AG04450 (cell line): ENCODE measurements at regions not wholly inside any gene's neighbourhood (a gene's known extent, or its start where the extent isn't known, plus 50 kb on each side); places are given as distances from the start of the nearest gene placed in this dataset.

ENCODE experiments used
- CTCF ChIA-PET: fragments of 300-600, 350-600 bp; formaldehyde crosslinking; extraction: SDS; loops from one replicate; lab custom pipeline; 2022; ENCODE audit warnings: antibody characterized with exemption, inconsistent platforms; lab: Charles Lee
- POLR2A ChIA-PET: fragments of 350-600 bp; formaldehyde crosslinking; extraction: SDS; loops from one replicate; lab custom pipeline; 2021; ENCODE audit warnings: antibody characterized with exemption, inconsistent platforms; lab: Yijun Ruan, JAX
- DNase-seq: peaks from one replicate; pipeline ENCODE4 v3.0.0-alpha.2; 2011; ENCODE audit warnings: low read depth, low spot score
- H3K27ac ChIP-seq: one replicate; pipeline ENCODE4 v1.5.1; 2012; ENCODE audit warnings: low read depth, low read length, control low read depth
- H3K27me3 ChIP-seq: one replicate; pipeline ENCODE4 v1.6.0; 2012; ENCODE audit warnings: low read length; ENCODE audit not compliant: control insufficient read depth, insufficient read depth
- H3K4me3 ChIP-seq: 2 replicates; pipeline ENCODE4 v1.5.1; 2011; ENCODE audit warnings: mild to moderate bottlenecking, low read depth, low read length, control low read depth
- H3K9me3 ChIP-seq: 2 replicates; pipeline ENCODE4 v1.5.1; 2012; ENCODE audit warnings: low read length; ENCODE audit not compliant: control insufficient read depth, insufficient read depth
- TF ChIP-seq, protein P1 (sequence below): IDR thresholded peaks from 2 replicates; pipeline ENCODE4 v1.5.1; 2011; ENCODE audit warnings: low read depth, low read length, control low read depth, inconsistent platforms

DNA sequence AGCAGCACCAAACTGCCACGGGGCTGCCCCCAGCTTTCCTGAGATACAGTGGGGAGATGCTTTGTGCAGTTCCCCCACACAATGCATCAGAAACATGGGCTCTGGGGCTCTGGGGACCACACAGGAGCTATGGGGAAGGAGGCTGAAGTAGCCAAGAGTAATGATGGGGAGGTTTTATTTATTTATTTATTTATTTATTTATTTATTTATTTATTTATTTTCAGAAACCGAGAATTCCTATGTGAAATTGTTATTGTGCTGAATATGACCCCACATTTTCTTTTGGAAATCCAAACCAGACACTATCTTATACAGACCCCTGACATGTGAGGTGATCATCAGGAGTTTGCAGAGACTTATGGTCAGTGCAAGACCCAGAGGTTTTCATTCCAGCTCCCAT, 84.4 kb downstream of the MTNR1B start:
- Histone ChIP-seq H3K4me3 (no peak overlapping the region), H3K27me3 (no peaks in the 10 kb centered on the region), H3K27ac (no peak overlapping the region), H3K9me3 (no peaks in the 10 kb centered on the region)
- CTCF ChIA-PET: interaction anchor here (1.1 to 1.4 kb wide), 3 partner anchors 26 to 116 kb away, joined by 3 to 4 read pairs (median 3); no protein-coding TSS in a partner anchor
- POLR2A ChIA-PET: interaction anchor here (0.7 kb wide), 1 partner anchor 9 kb away, joined by 3 read pairs; no protein-coding TSS in a partner anchor
- TF ChIP-seq, protein P1, sequence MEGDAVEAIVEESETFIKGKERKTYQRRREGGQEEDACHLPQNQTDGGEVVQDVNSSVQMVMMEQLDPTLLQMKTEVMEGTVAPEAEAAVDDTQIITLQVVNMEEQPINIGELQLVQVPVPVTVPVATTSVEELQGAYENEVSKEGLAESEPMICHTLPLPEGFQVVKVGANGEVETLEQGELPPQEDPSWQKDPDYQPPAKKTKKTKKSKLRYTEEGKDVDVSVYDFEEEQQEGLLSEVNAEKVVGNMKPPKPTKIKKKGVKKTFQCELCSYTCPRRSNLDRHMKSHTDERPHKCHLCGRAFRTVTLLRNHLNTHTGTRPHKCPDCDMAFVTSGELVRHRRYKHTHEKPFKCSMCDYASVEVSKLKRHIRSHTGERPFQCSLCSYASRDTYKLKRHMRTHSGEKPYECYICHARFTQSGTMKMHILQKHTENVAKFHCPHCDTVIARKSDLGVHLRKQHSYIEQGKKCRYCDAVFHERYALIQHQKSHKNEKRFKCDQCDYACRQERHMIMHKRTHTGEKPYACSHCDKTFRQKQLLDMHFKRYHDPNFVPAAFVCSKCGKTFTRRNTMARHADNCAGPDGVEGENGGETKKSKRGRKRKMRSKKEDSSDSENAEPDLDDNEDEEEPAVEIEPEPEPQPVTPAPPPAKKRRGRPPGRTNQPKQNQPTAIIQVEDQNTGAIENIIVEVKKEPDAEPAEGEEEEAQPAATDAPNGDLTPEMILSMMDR: no peak
- DNase-seq: no peak

DNA sequence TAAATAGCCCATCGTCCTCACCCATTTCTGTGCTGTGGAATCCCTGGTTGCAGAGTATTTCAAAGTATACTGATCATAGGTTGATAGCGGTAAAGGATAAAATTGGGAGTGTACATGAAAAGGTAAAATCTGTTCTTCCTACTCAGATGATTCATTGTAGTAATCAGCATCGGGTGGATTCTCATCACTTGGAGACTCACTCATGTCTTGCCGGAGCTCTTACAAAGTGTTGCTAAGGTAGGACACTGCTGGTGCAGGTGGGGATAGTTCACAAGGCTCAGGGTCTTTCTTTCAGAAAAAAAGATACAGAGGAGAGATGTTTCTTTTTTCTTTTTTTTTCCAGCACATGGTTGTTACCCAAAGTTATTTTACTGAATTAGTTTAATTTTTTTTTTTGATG, 84.8 kb downstream of the MTNR1B start:
- no peaks in the 10 kb centered on the region for H3K9me3 ChIP-seq
- TF ChIP-seq, protein P1: no peak
- CTCF ChIA-PET: interaction anchor here (1.1 to 1.4 kb wide), 3 partner anchors 27 to 116 kb away, joined by 3 to 4 read pairs (median 3); no protein-coding TSS in a partner anchor
- POLR2A ChIA-PET: interaction anchor here (0.7 to 1.2 kb wide), 2 partner anchors 9 to 25 kb away, joined by 3 read pairs; no protein-coding TSS in a partner anchor
- DNase-seq: no peak
- H3K4me3 ChIP-seq: no peak overlapping the region
- H3K27ac ChIP-seq: no peak overlapping the region
- no peaks in the 10 kb centered on the region for H3K27me3 ChIP-seq

DNA sequence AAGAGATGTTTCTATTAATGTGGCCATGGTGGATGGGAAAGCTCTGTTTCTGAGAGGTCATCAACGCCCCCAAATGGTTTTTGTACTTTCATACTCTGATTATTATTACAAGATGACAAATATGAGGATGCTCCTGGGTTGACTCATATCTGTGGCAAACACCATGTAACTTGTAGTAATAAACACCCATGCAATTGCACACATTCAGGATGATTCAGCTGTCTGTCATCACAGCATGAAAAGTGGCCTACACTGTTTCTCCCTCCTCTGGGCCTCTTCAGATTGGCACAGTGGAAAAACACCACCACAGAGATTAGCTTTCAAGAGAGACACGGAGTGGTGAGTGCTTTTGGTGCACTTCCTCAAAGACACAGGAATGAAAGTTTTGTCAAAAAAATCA, 85.4 kb downstream of the MTNR1B start:
- Histone ChIP-seq H3K9me3 (no peaks in the 10 kb centered on the region), H3K27me3 (no peaks in the 10 kb centered on the region), H3K4me3 (no peak overlapping the region), H3K27ac (peak overlapping the region; percentile 84)
- CTCF ChIA-PET: interaction anchor here (1.1 to 1.5 kb wide), 3 partner anchors 112 to 142 kb away, joined by 4 to 7 read pairs (median 4); no protein-coding TSS in a partner anchor
- TF ChIP-seq, protein P1: no peak
- DNase-seq: peak; percentile 91
- POLR2A ChIA-PET: interaction anchor here (0.9 to 1.3 kb wide), 4 partner anchors 25 to 113 kb away, joined by 3 to 7 read pairs (median 3); no protein-coding TSS in a partner anchor

DNA sequence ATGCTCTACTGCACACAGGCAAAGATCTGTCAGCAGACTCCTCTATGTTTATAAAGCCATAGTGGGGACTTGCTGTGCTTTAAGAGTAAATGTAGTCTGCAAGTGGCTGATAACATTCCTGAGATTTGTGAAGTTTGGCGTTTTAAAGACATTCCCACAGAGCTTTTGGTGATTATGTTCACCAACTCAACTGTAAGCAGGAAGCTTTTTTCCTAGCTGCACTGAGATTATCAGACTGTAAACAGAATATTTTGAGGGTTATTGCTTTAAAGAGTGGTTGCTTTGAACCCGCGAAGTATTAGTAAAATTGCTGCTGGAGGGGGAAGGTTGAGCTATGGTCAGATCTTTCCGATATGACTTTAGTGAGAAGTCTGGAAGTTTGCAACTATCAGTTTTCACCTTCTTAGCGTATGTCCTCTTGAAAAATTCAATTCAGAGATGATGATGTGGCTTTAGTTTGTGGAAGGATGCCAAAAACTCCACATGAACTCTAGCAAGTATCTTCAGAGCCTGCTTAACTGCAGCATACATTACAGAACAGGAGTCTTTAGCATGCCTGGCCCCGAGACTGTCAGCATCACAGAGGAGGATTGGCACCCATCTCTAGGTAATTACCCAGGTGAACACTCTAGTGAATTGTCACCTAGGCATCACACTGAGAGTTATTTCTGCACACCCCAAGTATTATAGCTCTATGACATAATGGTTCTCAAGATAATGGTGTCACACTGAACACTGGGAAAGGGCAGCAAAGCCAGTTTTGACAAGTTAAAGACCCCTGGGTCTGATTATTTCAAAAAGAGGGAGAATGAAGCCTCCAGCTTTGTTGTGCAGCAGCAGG, 89.9 kb downstream of the MTNR1B start:
- Histone ChIP-seq H3K27ac (peak overlapping the region; percentile 67), H3K9me3 (no peaks in the 10 kb centered on the region), H3K27me3 (no peaks in the 10 kb centered on the region), H3K4me3 (no peak overlapping the region)
- DNase-seq: peak; percentile 65
- ChIA-PET CTCF (interaction anchor here (1.0 kb wide), 1 partner anchor 30 kb away, joined by 5 read pairs; no protein-coding TSS in a partner anchor), POLR2A (no interaction called here)
- TF ChIP-seq, protein P1: no peak
